CD1c-positive myeloid dendritic cell (primary cell): ENCODE measurements at regions not wholly inside any gene's neighbourhood (a gene's known extent, or its start where the extent isn't known, plus 50 kb on each side); places are given as distances from the start of the nearest gene placed in this dataset.
"Not testable (repeated sequence)": the region's sequence is repeated elsewhere in the genome, so short reads cannot be mapped to it uniquely, and the experiment has no call there.

Experiments used
- DNase-seq: peaks from one replicate; pipeline ENCODE4 v3.0.0-alpha.2; 2016; ENCODE audit errors: extremely low spot score

- DNase-seq = not testable (repeated sequence)
Observed at GRCh38 chr6:92952111-92952510, 467.2 kb downstream of the EPHA7 start.

DNA sequence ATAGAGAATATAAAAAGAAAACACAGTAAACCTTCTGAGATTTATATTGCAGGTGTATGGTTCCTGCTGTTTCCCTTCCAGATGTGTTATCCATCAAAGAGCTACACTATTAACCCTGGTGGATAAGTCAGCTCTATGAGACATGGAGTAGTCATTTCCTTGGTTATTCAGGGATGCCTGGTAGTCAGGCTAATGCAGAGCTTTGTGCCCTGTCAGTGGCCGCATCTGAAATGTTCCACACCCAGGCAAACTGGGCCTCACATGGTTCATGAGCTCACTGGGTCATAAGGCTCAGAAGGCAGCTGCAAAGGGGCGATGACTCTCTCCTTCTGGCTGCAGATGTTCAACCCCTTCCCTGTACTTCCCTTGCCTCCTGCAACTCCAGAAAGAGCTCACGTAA, 473.6 kb downstream of the EPHA7 start:
- DNase-seq = no peak

- no peak for DNase-seq
Observed at GRCh38 chr6:92944132-92944531, 475.2 kb downstream of the EPHA7 start.

DNA sequence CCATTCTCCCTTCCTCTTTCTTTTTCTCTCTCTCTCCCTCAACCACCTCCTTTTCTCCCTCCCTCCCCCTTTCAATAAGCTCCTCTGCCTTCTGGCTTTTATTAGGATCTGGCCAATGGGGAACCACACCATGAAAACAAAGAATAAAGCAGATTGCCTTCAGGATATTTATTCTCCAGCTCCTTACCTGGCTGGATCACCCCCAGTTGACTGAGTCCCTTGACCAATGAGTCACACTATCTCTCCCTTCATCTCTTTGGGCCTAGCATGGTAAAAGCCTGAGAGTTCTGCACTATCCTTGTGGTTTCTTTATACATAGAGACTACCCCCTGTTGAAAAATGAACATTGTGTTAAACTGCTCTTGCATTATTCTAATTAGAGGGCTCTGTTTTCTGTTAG, 476.8 kb downstream of the EPHA7 start:
- no peak for DNase-seq

DNA sequence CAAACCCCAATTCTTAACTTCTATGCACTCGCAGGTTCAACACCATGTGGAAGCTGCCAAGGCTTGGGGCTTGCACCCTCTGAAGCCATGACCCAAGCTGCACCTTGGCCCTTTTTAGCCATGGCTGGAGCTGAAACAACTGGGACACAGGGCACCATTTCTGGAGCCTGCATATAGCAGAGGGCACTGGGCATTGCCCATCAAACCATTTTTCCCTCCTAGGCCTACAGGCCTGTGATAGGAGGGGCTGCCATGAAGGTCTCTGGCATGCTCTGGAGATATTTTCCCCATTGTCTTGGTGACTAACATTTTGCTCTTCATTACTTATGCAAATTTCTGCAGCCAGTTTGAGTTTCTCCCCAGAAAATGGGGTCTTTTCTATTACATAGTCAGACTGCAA, 484.7 kb downstream of the EPHA7 start:
- no peak for DNase-seq

DNA sequence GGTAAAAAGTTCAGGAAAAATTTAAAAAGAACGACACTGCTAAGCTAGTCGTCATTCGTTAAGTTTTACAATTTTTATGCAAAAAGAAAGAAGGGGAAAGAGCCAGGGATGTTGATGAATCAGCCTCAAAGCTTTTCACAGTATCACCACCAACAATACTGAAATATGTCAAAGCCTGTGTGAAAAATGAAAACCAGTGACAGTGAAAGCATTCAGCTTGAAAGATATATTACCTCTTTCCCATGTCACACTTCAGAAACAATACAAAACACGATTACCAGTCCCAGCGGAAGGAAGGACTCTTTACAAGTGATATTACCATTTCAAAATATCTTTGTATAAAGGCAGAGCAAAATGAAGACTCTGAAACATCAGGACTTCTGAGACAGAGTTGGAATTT, 489.2 kb downstream of the EPHA7 start:
- DNase-seq = no peak

- no peak for DNase-seq
Observed at GRCh38 chr6:92922216-92922806, 497.0 kb downstream of the EPHA7 start.

DNA sequence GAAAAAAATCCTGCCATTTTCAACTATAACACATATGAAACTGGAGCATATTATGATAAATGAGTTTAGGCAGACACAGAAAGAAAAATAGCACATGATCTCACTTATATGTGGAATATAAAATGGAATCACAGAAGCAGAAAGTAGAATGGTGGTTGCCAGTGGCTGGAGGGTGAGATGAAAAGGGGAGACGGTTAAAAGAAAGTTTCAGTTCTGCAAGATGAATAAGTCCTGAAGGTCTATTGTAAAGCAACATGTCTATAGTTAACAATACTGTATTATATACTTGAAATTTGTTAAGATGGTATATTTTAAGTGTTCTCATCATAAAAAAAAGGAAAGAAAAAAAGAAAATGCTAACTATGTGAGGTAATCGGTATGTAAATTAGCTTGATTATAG, 503.9 kb downstream of the EPHA7 start:
- no peak for DNase-seq

GRCh38 chr6:92911301-92911700, 508.1 kb downstream of the EPHA7 start:
- DNase-seq = no peak

DNA sequence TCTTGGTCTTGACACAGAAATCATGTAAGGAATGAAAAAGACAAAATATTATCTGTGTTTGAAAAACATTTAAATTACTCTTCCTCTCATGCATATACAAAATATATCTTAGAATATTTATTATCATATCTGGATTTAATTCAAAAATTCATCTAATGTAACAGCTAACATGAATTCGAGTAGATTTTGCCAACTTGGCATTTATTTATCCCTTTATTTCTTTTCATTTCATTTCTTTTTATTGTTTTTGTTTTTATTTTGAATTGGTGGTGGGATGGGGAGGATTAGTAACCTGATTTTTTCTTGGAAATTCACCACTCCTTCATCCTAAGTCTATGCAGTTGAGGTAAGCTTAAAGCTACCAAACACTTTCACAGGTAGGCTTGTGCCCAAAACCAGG, 508.7 kb downstream of the EPHA7 start:
- DNase-seq = no peak

DNA sequence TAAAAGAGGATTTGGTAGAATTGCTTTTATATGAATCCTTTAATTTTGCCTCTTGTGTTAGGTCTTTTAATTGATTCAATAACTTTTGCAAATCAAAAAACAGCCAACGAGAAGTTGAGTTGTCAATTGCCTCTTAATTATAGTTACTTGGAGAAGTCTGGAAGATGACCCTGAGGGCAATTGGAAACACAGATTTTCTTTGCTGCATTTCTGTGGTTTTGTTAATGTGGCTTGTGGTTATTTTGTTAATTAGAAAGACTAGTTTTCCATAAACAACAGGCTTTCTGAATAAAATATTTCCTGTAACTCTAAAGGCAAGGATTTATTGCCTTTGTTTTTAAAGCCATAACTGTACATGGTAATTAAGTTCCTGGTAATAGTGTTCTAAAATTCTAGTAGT, 513.0 kb downstream of the EPHA7 start:
- no peak for DNase-seq

- DNase-seq = no peak
Observed at GRCh38 chr6:92893741-92894140, 525.6 kb downstream of the EPHA7 start.

- no peak for DNase-seq
Observed at GRCh38 chr6:92892626-92893170, 526.7 kb downstream of the EPHA7 start.

DNA sequence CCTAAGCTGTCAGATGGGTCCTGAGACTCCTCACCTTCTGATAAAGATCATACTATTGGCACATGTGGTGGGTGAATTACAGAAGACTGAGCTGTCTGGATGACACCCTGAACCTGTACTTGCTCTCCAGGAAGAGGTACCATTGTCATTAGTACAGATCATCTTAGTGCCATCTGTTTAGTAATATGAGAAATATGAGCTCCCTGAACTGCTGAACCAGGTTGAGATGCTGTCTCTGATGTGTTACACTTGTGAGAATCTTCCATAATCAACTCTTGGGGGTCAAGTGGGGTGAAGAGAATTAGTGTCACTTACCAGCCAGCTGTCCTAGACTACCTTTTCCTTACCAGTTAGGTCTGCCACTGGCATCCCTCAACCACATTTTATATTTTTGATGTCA, 531.0 kb downstream of the EPHA7 start:
- DNase-seq = no peak

DNA sequence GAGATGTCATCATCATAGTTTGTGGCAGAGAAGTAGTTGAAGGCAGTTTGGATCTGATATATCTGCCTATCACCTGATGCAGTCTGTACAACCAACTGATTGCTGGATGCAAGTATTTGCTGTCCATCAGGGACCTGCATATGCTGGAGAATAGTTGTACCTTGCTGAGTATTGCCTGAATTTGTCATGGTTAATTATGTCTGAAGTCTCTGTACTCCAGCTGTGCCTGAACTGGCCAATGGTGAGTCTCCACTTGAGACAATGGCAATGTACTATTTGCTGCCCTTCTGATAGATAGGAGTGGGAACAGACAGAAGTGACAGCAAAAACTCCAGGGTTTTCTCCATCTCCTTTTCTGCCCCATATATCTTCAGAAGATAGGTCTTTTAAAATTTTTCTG, 531.5 kb downstream of the EPHA7 start:
- no peak for DNase-seq

GRCh38 chr6:92879526-92879925, 539.8 kb downstream of the EPHA7 start:
- DNase-seq = no peak

DNA sequence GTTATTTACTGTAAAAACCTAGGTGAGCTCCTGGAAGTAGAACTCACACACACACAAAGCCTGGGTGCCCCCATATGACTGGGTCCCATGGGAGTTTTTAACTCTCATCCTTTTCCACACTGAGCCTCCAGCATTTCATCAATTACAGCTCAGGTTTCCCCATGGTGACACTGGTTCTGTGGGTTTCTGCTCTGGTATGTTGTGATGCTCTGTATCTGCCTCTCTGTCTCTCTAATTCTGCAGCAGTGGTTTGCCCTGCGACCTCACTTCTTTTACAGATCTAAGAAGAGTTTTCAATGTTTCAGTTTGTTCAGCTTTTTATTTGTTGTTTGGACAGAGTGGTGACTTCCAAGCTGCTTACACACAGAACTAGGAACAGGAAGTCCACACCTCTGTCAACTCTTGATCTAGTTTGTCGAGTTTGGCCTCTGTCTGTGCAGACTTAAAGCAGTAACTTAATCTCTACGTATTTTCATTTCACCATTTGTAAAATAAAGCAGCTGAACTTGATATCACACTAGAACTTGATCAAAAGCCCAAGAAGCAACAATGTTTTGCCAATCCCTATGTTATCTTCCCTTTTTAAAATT, 554.3 kb downstream of the EPHA7 start:
- DNase-seq = no peak

DNA sequence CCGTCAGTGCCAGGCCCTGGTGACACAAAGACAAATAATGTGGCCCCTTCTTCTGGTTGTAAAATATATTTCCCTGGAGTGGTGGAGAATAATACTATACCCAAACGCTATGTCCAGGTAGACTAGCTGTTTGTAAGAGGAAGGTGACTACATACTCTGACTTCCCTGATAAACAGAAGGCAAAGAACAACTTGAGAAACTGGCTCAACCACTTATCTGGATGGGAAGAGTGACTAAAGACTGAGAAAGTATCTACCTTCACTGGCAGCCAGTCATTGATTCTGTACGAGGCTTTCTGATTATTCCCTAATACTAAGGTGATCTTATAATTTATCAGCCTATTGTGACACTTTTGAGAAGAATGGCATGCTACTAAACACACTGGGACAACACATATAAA, 569.7 kb downstream of the EPHA7 start:
- no peak for DNase-seq

DNA sequence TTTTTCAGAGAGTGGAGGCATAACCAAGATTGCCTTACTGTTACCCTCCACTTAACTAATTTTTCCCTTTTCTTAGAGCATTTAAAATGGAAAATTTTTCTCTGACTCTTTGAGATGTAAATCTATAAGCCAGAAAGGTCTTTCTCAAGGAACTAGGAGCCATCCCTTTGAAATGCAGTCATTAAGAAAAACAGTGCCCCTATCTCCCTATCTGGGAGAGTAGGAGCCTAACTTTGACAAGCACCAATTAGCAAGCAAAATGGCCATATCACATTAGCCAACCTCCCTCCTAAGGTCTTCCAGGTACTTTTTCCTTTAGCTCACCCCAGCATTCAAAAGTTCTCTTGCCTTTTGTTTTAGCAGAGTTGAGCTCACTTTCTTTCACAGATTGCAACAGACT, 570.5 kb downstream of the EPHA7 start:
- no peak for DNase-seq

GRCh38 chr6:92848459-92848858, 570.9 kb downstream of the EPHA7 start:
- DNase-seq = no peak

DNA sequence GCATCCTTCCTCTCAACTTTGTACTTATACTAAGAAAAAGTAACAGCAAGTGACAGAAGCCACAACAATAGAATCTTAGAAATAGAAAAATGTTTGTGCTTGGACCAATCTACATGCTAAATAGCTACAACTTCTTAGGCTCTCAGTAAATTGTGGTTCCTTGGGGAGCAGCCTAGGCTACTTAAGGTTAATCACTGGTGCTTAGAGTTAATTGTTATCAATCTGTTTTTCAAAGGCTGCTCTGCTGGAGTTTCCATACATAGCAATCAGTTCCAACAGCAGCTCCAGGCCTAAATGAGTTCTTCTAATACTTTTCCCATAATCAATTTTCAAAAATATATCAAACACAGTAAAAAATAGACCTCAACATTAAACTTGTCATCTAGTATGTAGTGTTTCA, 571.4 kb downstream of the EPHA7 start:
- no peak for DNase-seq

DNA sequence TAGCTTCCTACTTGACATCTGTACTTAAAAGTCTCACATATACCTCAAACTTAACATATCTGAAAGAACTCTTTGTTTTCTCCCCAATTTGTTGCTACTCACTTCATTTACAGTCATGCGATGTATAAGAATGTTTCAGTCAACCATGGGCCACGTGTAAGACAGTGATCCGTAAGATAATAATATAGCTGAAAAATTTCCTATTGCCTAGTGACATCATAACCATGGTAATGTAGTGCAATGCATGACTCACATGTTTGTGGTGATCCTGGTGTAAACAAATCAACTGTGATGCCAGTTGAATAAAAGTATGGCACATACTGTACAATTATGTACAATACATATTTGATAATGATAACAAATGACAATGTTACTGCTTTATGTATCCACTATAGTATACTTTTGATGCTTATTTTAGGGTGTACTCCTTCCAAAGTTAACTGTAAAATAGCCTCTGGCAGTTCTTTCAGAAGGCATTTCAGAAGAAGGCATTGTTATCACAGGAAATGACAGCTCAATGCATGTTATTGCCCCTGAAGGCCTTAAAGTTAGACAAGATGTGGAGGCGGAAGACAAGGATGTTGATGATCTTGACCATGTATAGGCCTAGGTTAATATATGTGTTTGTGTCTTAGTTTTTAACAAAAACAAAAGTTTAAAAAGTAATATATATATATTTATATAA, 579.0 kb downstream of the EPHA7 start:
- DNase-seq = no peak

- DNase-seq = no peak
Observed at GRCh38 chr6:92828788-92829187, 590.6 kb downstream of the EPHA7 start.
